SK-N-SH treated with all-trans-retinoic acid at 6 μM for 48 hours (cell line): ENCODE measurements at regions not wholly inside any gene's neighbourhood (a gene's known extent, or its start where the extent isn't known, plus 50 kb on each side); places are given as distances from the start of the nearest gene placed in this dataset.

Source experiments
- CREB5 ChIP-seq: fragments of 250-450 bp; sonication (Bioruptor Pico); IDR thresholded peaks from 2 replicates; pipeline ENCODE4 v1.5.1; 2020; ENCODE audit warnings: low read depth, mild to moderate bottlenecking, moderate library complexity
- CSRNP3 ChIP-seq: fragments of 250-450 bp; sonication (Bioruptor Pico); IDR thresholded peaks from 2 replicates; pipeline ENCODE4 v1.5.1; 2021; ENCODE audit warnings: mild to moderate bottlenecking, moderate library complexity
- ISL1 ChIP-seq: fragments of 250-450 bp; sonication (Bioruptor Pico); IDR thresholded peaks from 2 replicates; pipeline ENCODE4 v2.1.2; 2022; ENCODE audit warnings: mild to moderate bottlenecking, moderate library complexity
- PATZ1 ChIP-seq: fragments of 250-450 bp; sonication (Bioruptor Pico); IDR thresholded peaks from 2 replicates; pipeline ENCODE4 v1.8.0; 2020; ENCODE audit warnings: mild to moderate bottlenecking, moderate library complexity, borderline replicate concordance
- PPARA ChIP-seq: fragments of 250-450 bp; sonication (Bioruptor Pico); IDR thresholded peaks from 2 replicates; pipeline ENCODE4 v1.5.0; 2020; ENCODE audit warnings: mild to moderate bottlenecking, borderline replicate concordance
- RARB ChIP-seq: fragments of 250-450 bp; sonication (Bioruptor Pico); IDR thresholded peaks from 2 replicates; pipeline ENCODE4 v1.8.0; 2021; ENCODE audit warnings: mild to moderate bottlenecking, moderate library complexity
- SNAI2 ChIP-seq: fragments of 250-450 bp; sonication (Bioruptor Pico); IDR thresholded peaks from 2 replicates; pipeline ENCODE4 v1.5.0; 2020; ENCODE audit warnings: mild to moderate bottlenecking, moderate library complexity
- TCF4 ChIP-seq: fragments of 250-450 bp; sonication (Bioruptor Pico); IDR thresholded peaks from 2 replicates; pipeline ENCODE4 v1.8.0; 2021; ENCODE audit warnings: mild to moderate bottlenecking, moderate library complexity, borderline replicate concordance
- TSHZ2 ChIP-seq: fragments of 250-450 bp; sonication (Bioruptor Pico); IDR thresholded peaks from 2 replicates; pipeline ENCODE4 v1.5.0; 2020; ENCODE audit warnings: mild to moderate bottlenecking, moderate library complexity
- ZC3H10 ChIP-seq: fragments of 250-450 bp; sonication (Bioruptor Pico); IDR thresholded peaks from 2 replicates; pipeline ENCODE4 v1.5.1; 2021; ENCODE audit warnings: mild to moderate bottlenecking, moderate library complexity
- ZFP3 ChIP-seq: fragments of 250-450 bp; sonication (Bioruptor Pico); IDR thresholded peaks from 2 replicates; pipeline ENCODE4 v1.5.0; 2020; ENCODE audit warnings: mild to moderate bottlenecking, moderate library complexity
- ZFP30 ChIP-seq: fragments of 450-650 bp; formaldehyde crosslinking; IDR thresholded peaks from 2 replicates; pipeline ENCODE4 v1.5.0; 2022; ENCODE audit warnings: mild to moderate bottlenecking, moderate library complexity

GRCh38 chr6:44628347-44628746 is 240.8 kb downstream of the CDC5L start:
- no peak for TF ChIP-seq CSRNP3
- no peak for TF ChIP-seq PATZ1
- no peak for TF ChIP-seq ISL1 (CRISPR knock-in tag)
- no peak for TF ChIP-seq ZFP3 (CRISPR knock-in tag)
- TF ChIP-seq CREB5 (CRISPR knock-in tag), result no peak
- TF ChIP-seq SNAI2 (CRISPR knock-in tag), result no peak
- TF ChIP-seq TCF4 (CRISPR knock-in tag), result no peak
- TF ChIP-seq TSHZ2 (CRISPR knock-in tag), result no peak
- TF ChIP-seq ZC3H10, result no peak
- no peak for TF ChIP-seq ZFP30
- TF ChIP-seq RARB (CRISPR knock-in tag), result no peak
- TF ChIP-seq PPARA (CRISPR knock-in tag), result no peak
